ENCODE measurements at regions not wholly inside any gene's neighbourhood (a gene's known extent, or its start where the extent isn't known, plus 50 kb on each side); places are given as distances from the start of the nearest gene placed in this dataset.

DNA sequence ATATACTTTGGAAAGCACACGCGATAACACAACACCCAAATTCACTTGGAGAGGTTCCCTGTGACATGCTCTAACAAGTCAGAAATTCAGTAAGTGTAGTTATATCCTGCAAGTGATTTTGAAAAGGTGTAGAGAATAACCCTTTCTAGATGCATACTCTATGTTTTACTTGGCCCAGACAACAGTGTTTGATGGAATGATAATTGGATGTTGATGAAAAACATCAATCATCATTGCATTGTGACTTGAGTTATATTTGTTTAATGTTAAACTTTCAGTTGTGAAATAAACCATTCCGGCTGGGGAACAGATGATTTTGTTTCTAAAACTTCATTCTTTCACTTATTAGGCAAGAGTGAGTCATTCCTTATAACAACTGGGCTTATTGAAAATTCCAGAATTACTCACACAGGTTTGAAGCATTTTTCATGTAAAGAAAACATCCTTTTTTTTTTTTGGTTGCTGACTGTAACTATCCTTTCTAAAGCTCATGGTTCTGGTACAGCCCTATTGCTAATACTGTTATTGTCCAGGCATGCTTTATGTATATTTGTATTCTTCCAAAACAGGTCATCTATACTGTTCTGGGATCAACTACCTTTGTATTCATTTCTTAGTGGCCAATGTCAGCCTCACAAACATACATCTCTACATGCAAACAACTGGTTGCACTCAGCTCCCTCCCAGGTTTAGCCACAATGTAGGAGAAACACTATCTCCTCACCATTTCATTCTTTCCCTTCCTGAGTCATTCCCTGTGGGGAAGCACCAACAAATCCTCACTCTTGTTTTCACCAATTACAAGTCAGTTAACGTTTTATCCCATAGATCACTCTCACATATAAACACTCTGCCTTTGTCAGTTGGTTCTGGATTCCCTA lies 121.2 kb upstream of the LRIG3 start:
- TF ChIP-seq, protein P1, sequence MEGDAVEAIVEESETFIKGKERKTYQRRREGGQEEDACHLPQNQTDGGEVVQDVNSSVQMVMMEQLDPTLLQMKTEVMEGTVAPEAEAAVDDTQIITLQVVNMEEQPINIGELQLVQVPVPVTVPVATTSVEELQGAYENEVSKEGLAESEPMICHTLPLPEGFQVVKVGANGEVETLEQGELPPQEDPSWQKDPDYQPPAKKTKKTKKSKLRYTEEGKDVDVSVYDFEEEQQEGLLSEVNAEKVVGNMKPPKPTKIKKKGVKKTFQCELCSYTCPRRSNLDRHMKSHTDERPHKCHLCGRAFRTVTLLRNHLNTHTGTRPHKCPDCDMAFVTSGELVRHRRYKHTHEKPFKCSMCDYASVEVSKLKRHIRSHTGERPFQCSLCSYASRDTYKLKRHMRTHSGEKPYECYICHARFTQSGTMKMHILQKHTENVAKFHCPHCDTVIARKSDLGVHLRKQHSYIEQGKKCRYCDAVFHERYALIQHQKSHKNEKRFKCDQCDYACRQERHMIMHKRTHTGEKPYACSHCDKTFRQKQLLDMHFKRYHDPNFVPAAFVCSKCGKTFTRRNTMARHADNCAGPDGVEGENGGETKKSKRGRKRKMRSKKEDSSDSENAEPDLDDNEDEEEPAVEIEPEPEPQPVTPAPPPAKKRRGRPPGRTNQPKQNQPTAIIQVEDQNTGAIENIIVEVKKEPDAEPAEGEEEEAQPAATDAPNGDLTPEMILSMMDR (IDR thresholded peaks at IDR 0.05; ENCODE audit: low read depth, low read length, poor library complexity, severe bottlenecking): no peak
- no peak for TF ChIP-seq EZH2phosphoT487 (IDR thresholded peaks at IDR 0.05; ENCODE audit: borderline replicate concordance, low read length)
